Spleen (tissue), 11 donors: ENCODE measurements at regions not wholly inside any gene's neighbourhood (a gene's known extent, or its start where the extent isn't known, plus 50 kb on each side); places are given as distances from the start of the nearest gene placed in this dataset.

ENCODE experiments used
- DNase-seq: peaks from one replicate; pipeline ENCODE4 v3.0.0-alpha.2; 2020
- H3K27ac ChIP-seq, 8 donors: fragments of 200-600 bp; sonication (generic) in 7 of 8; 1 replicate in 4 of 8; 2 replicates in 4 of 8; pipeline versions ENCODE4 v1.5.0 to v1.8.0; 2016 to 2021; ENCODE audit warnings: inconsistent platforms in 4 of 8, mild to moderate bottlenecking in 4 of 8, moderate library complexity in 1 of 8
- H3K27me3 ChIP-seq, 7 donors: fragments of 200-600 bp; sonication (generic) in 6 of 7; replicated peaks in 1 of 7; 1 replicate in 4 of 7; 2 replicates in 3 of 7; pipeline versions ENCODE4 v1.5.0 to v1.8.0; 2016 to 2021; ENCODE audit warnings: inconsistent platforms in 3 of 7, mild to moderate bottlenecking in 1 of 7
- H3K36me3 ChIP-seq, 6 donors: fragments of 200-600 bp; sonication (generic) in 5 of 6; 1 replicate in 4 of 6; 2 replicates in 2 of 6; pipeline versions ENCODE4 v1.5.0 to v1.8.0; 2016 to 2021; ENCODE audit warnings: inconsistent platforms in 2 of 6
- H3K4me1 ChIP-seq, 6 donors: fragments of 200-600 bp; sonication (generic) in 5 of 6; 1 replicate in 3 of 6; 2 replicates in 3 of 6; pipeline versions ENCODE4 v1.5.0 to v1.8.0; 2016 to 2021; ENCODE audit warnings: inconsistent platforms in 3 of 6
- H3K4me3 ChIP-seq, 8 donors: fragments of 200-600 bp; sonication (generic) in 7 of 8; 1 replicate in 4 of 8; 2 replicates in 4 of 8; pipeline versions ENCODE4 v1.5.0 to v1.8.0; 2016 to 2021; ENCODE audit warnings: inconsistent platforms in 4 of 8, mild to moderate bottlenecking in 4 of 8, moderate library complexity in 2 of 8
- H3K9me3 ChIP-seq, 8 donors: fragments of 200-600 bp; sonication (generic) in 7 of 8; 1 replicate in 4 of 8; 2 replicates in 4 of 8; pipeline versions ENCODE4 v1.5.0 to v1.8.0; 2016 to 2021; ENCODE audit warnings: inconsistent platforms in 4 of 8
- CTCF ChIP-seq, 11 experiments: fragments of 200-600 bp in 7 of 11; fragments of 450-650 bp in 4 of 11; sonication (generic) in 4 of 11; IDR thresholded peaks in 8 of 11; conservative IDR thresholded peaks in 3 of 11; 1 replicate in 7 of 11; 2 replicates in 4 of 11; pipeline versions ENCODE4 v1.4.0 to v1.8.0; 2016 to 2021; ENCODE audit warnings: antibody characterized with exemption in 11 of 11, inconsistent platforms in 4 of 11, mild to moderate bottlenecking in 1 of 11
- POLR2A ChIP-seq, 3 donors: fragments of 450-650 bp; IDR thresholded peaks; one replicate each; pipeline ENCODE4 v1.5.1; 2017; ENCODE audit warnings: antibody characterized with exemption in 3 of 3, mild to moderate bottlenecking in 1 of 3
- POLR2AphosphoS5 ChIP-seq, 3 donors: sonication (generic); formaldehyde crosslinking; IDR thresholded peaks; one replicate each; pipeline ENCODE4 v1.5.1; 2017; ENCODE audit warnings: antibody characterized with exemption in 3 of 3
- WGBS, 5 donors: extraction: QIAGEN DNeasy Blood & Tissue Kit in 3 of 5; methylation state at CpG; one replicate each; pipeline versions ENCODE4 v1.1.5 to v1.1.7; 2013 to 2018; 5-methylcytosine and 5-hydroxymethylcytosine counted together
- intact Hi-C: fragments of 100-400 bp; cut with DNase I; formaldehyde crosslinking; loops from one replicate; pipeline ENCODE4 v1.15.0; 2023; ENCODE audit warnings: low total_unique reads
- donor health status: healthy with polysubstance abuse.
- donor health status: DM: no; HTN: no; CAD: no; lungs with moderate emphysema.
- donor health status: DM: no; HTN: no; CAD: no.
- donor health status: Bipolar disorder and iron deficiency.
- donor health status: healthy.
- donor health status: DM: no; HTN: no; CAD: no.
- donor health status: DM: yes; HTN: yes; CAD: no.

GRCh38 chr18:22723221-22723620 lies 209.9 kb upstream of the RBBP8 start:
- no peaks in the 10 kb centered on the region for H3K4me1 ChIP-seq
- peaks cover 0 to 4% (median 0%) of the 10 kb centered on the region in 8 donors for H3K9me3 ChIP-seq
- no peak overlapping the region for H3K27ac ChIP-seq
- WGBS, 5 donors, result 82 to 94% (median 89%) methylated on average over 2 of the region's 2 CpGs
- no peaks in the 10 kb centered on the region for H3K36me3 ChIP-seq
- H3K4me3 ChIP-seq, result no peak overlapping the region
- no peaks in the 10 kb centered on the region for H3K27me3 ChIP-seq
- no peak for DNase-seq
- intact Hi-C loops, result no loop called here
- TF ChIP-seq CTCF (IDR thresholded peaks at IDR 0.05 in 8 of 11, conservative IDR thresholded peaks at IDR 0.05 in 3 of 11) (no peak), POLR2AphosphoS5 (IDR thresholded peaks at IDR 0.05) (no peak)

- DNase-seq, result no peak
- intact Hi-C loops, result no loop called here
- no peak overlapping the region for H3K27ac ChIP-seq
- no peak overlapping the region for H3K4me3 ChIP-seq
- no peaks in the 10 kb centered on the region for H3K4me1 ChIP-seq
- TF ChIP-seq POLR2AphosphoS5 (IDR thresholded peaks at IDR 0.05) (no peak), CTCF (IDR thresholded peaks at IDR 0.05 in 8 of 11, conservative IDR thresholded peaks at IDR 0.05 in 3 of 11) (no peak), POLR2A (IDR thresholded peaks at IDR 0.05) (no peak)
- 64 to 86% (median 71%) methylated on average over 2 of the region's 2 CpGs for WGBS, 5 donors
- no peaks in the 10 kb centered on the region for H3K36me3 ChIP-seq
- peaks cover 0 to 4% (median 0%) of the 10 kb centered on the region in 8 donors for H3K9me3 ChIP-seq
- H3K27me3 ChIP-seq, result no peaks in the 10 kb centered on the region
Observed at GRCh38 chr18:22723773-22724172, 209.4 kb upstream of the RBBP8 start.

DNA sequence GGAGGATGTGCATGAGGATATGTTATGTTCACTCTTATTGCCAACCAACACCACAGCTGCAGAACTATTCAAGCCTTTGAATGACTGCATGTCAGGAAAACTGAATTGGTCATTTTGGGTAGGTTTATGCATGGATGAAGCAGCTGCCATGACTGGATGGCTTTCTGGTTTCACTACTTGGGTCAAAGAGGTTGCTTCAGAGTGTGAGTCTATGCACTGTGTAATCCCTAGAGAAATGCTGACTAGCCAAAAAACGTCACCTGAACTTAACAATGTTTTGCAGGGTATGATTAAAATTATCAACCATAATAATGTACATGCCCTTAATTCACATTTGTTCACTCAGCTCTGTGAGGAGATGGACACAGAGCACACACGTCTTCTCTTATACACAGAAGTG lies 206.7 kb upstream of the RBBP8 start:
- 69 to 81% (median 71%) methylated on average over 2 of the region's 2 CpGs for WGBS, 5 donors

DNA sequence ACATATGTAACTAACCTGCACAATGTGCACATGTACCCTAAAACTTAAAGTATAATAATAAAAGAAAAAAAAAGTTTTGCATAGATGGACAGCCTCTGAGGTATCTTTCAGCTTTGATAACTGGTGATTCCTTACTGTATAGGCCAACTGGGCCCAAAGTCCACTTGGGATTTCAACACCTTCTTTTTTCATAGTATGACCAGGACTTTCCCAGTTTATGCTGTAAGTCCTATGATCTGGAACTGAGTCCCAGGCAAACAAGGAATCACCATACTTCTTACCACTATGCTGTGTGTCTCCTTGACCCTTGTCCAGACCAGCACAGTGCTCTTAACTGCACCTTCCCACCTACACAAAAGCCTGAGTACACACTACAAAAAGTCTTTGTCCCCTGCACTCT lies 205.1 kb upstream of the RBBP8 start:
- H3K4me3 ChIP-seq, result no peak overlapping the region
- no peaks in the 10 kb centered on the region for H3K9me3 ChIP-seq
- H3K4me1 ChIP-seq, result no peaks in the 10 kb centered on the region
- no peak for DNase-seq
- H3K27me3 ChIP-seq, result no peaks in the 10 kb centered on the region
- intact Hi-C loops, result no loop called here
- TF ChIP-seq CTCF (IDR thresholded peaks at IDR 0.05 in 8 of 11, conservative IDR thresholded peaks at IDR 0.05 in 3 of 11) (no peak), POLR2A (IDR thresholded peaks at IDR 0.05) (no peak), POLR2AphosphoS5 (IDR thresholded peaks at IDR 0.05) (no peak)
- no peaks in the 10 kb centered on the region for H3K36me3 ChIP-seq
- H3K27ac ChIP-seq, result no peak overlapping the region

More for the DNA sequence above, 206.7 kb upstream of the RBBP8 start:
- no peak for TF ChIP-seq POLR2AphosphoS5 (IDR thresholded peaks at IDR 0.05)
- TF ChIP-seq CTCF (IDR thresholded peaks at IDR 0.05 in 8 of 11, conservative IDR thresholded peaks at IDR 0.05 in 3 of 11), result no peak
- no peak for TF ChIP-seq POLR2A (IDR thresholded peaks at IDR 0.05)
- H3K36me3 ChIP-seq, result no peaks in the 10 kb centered on the region
- no peaks in the 10 kb centered on the region for H3K4me1 ChIP-seq
- no peaks in the 10 kb centered on the region for H3K9me3 ChIP-seq
- no peak overlapping the region for H3K4me3 ChIP-seq
- no peaks in the 10 kb centered on the region for H3K27me3 ChIP-seq
- no peak overlapping the region for H3K27ac ChIP-seq
- DNase-seq, result no peak
- intact Hi-C loops, result no loop called here
